Adrenal gland (tissue), 5 donors: ENCODE measurements at regions not wholly inside any gene's neighbourhood (a gene's known extent, or its start where the extent isn't known, plus 50 kb on each side); places are given as distances from the start of the nearest gene placed in this dataset.

ENCODE experiments used
- CTCF ChIP-seq, 6 experiments: fragments of 450-650 bp in 4 of 6; fragments of 200-600 bp in 2 of 6; sonication (generic) in 1 of 6; IDR thresholded peaks; 1 replicate in 5 of 6; 2 replicates in 1 of 6; pipeline versions ENCODE4 v1.5.1 to v1.8.0; 2016 to 2021; ENCODE audit warnings: antibody characterized with exemption in 6 of 6, mild to moderate bottlenecking in 2 of 6, moderate library complexity in 1 of 6
- POLR2A ChIP-seq, 2 donors: fragments of 450-650 bp; IDR thresholded peaks; one replicate each; pipeline ENCODE4 v1.6.1; 2017; ENCODE audit warnings: antibody characterized with exemption in 2 of 2, mild to moderate bottlenecking in 2 of 2, moderate library complexity in 1 of 2
- donor health status: DM: no; HTN: no; CAD: no.

- no peak for TF ChIP-seq CTCF (IDR thresholded peaks at IDR 0.05)
- no peak for TF ChIP-seq POLR2A (IDR thresholded peaks at IDR 0.05)
Measured at GRCh38 chr1:112054510-112054909, 65.0 kb upstream of the KCND3 start.
